GM12878 (cell line): ENCODE measurements at regions not wholly inside any gene's neighbourhood (a gene's known extent, or its start where the extent isn't known, plus 50 kb on each side); places are given as distances from the start of the nearest gene placed in this dataset.

Experiments
- ATAC-seq: fragments of 200-7000 bp; cut with Tn5 transposase; 3 replicates; pipeline ENCODE4 v1.9.1; 2020; ENCODE audit warnings: mild to moderate bottlenecking, moderate library complexity
- BruUV-seq: library from RNA; stranded (reverse); fragments of 400-500 nt; replicated peaks from 2 replicates; lab custom pipeline; 2021; lab: Mats Ljungman, UMichigan
- CTCF ChIA-PET: fragments of 300-600 bp; sonication (Branson Sonifier 250); formaldehyde crosslinking; extraction: SDS; loops from one replicate; lab custom pipeline; 2021; ENCODE audit warnings: inconsistent platforms; lab: Yijun Ruan, JAX
- POLR2A ChIA-PET: fragments of 350-600 bp; formaldehyde crosslinking; extraction: SDS; loops from one replicate; lab custom pipeline; 2021; ENCODE audit warnings: inconsistent platforms; lab: Charles Lee
- RAD21 ChIA-PET: fragments of 300-600 bp; sonication (Branson Sonifier 250); formaldehyde crosslinking; loops from one replicate; lab custom pipeline; 2023; ENCODE audit warnings: antibody characterized with exemption; ENCODE audit not compliant: unreplicated experiment; lab: Charles Lee
- SMC1A ChIA-PET: fragments of 300-600 bp; sonication (Branson Sonifier 250); formaldehyde crosslinking; loops from one replicate; lab custom pipeline; 2023; ENCODE audit not compliant: unreplicated experiment, uncharacterized antibody; lab: Charles Lee
- DNase-seq: peaks from one replicate; pipeline ENCODE4 v3.0.0-alpha.2; 2011; ENCODE audit warnings: low read depth, low spot score
- FAIRE-seq: peaks from 3 replicates; lab custom pipeline; 2011; peaks lifted over from hg19 to GRCh38; lab: Jason Lieb, UNC
- H2AFZ ChIP-seq: 2 replicates; pipeline ENCODE4 v1.6.0; 2011; ENCODE audit warnings: low read depth, low read length, control low read depth; ENCODE audit not compliant: control insufficient read depth
- H3K27ac ChIP-seq: 2 replicates; pipeline ENCODE4 v1.5.1; 2011; ENCODE audit warnings: control low read depth; ENCODE audit not compliant: control insufficient read depth, insufficient read depth
- H3K27me3 ChIP-seq, 2 experiments: replicated peaks in 1 of 2; 2 replicates each; pipeline versions ENCODE4 v1.6.0 to v1.6.1; 2011; ENCODE audit warnings: low read length in 1 of 2; ENCODE audit not compliant: control insufficient read depth in 2 of 2, insufficient read depth in 2 of 2
- H3K36me3 ChIP-seq, 2 experiments: 2 replicates each; pipeline ENCODE4 v1.5.1; 2011; ENCODE audit warnings: low read length in 1 of 2; ENCODE audit not compliant: control insufficient read depth in 2 of 2, insufficient read depth in 2 of 2
- H3K4me1 ChIP-seq: 2 replicates; pipeline ENCODE4 v1.6.1; 2011; ENCODE audit warnings: mild to moderate bottlenecking, low read length, moderate library complexity, mixed read lengths; ENCODE audit not compliant: control insufficient read depth, insufficient read depth
- H3K4me2 ChIP-seq: 2 replicates; pipeline ENCODE4 v1.6.0; 2011; ENCODE audit warnings: control low read depth; ENCODE audit not compliant: control insufficient read depth, insufficient read depth
- H3K4me3 ChIP-seq: fragments of 200-600 bp; sonication (generic); 2 replicates; pipeline ENCODE4 v1.5.1; 2016
- H3K79me2 ChIP-seq: 2 replicates; pipeline ENCODE4 v1.6.0; 2011; ENCODE audit warnings: low read length; ENCODE audit not compliant: control insufficient read depth, insufficient read depth
- H3K9ac ChIP-seq: 2 replicates; pipeline ENCODE4 v1.8.0; 2011; ENCODE audit warnings: low read length, control low read depth, mixed read lengths; ENCODE audit not compliant: control insufficient read depth, insufficient read depth
- H3K9me3 ChIP-seq: replicated peaks from 3 replicates; pipeline ENCODE4 v1.5.1; 2011; ENCODE audit warnings: mild to moderate bottlenecking, low read length; ENCODE audit not compliant: control insufficient read depth, insufficient read depth
- H4K20me1 ChIP-seq: 2 replicates; pipeline ENCODE4 v1.6.0; 2011; ENCODE audit not compliant: control insufficient read depth, insufficient read depth
- DPF2 ChIP-seq: fragments of 450-650 bp; IDR thresholded peaks from 2 replicates; pipeline ENCODE4 v1.6.1; 2017; ENCODE audit warnings: mild to moderate bottlenecking
- EGR1 ChIP-seq, 2 experiments: IDR thresholded peaks; 1 replicate in 1 of 2; 2 replicates in 1 of 2; pipeline ENCODE4 v1.6.1; 2011 to 2012; ENCODE audit warnings: low read depth in 2 of 2, low read length in 2 of 2, borderline replicate concordance in 1 of 2, mild to moderate bottlenecking in 1 of 2, moderate library complexity in 1 of 2
- HCFC1 ChIP-seq: fragments of 150-350 bp; IDR thresholded peaks from 2 replicates; pipeline ENCODE4 v1.6.1; 2014; ENCODE audit warnings: low read length
- KAT2A ChIP-seq: conservative IDR thresholded peaks from 2 replicates; pipeline ENCODE4 v1.6.1; 2011; ENCODE audit warnings: low read depth, low read length; ENCODE audit not compliant: control insufficient read depth
- MXI1 ChIP-seq: fragments of 150-350 bp; IDR thresholded peaks from 2 replicates; pipeline ENCODE4 v1.6.1; 2011; ENCODE audit warnings: low read depth, mild to moderate bottlenecking, inconsistent platforms, low read length, improper control_type of control experiment
- NFIC ChIP-seq: IDR thresholded peaks from 2 replicates; pipeline ENCODE4 v1.6.1; 2012; ENCODE audit warnings: low read depth, mild to moderate bottlenecking, inconsistent platforms, low read length, moderate library complexity
- NFXL1 ChIP-seq: fragments of 450-650 bp; IDR thresholded peaks from 2 replicates; pipeline ENCODE4 v1.6.1; 2017; ENCODE audit warnings: antibody characterized with exemption, mild to moderate bottlenecking, borderline replicate concordance
- NRF1 ChIP-seq: conservative IDR thresholded peaks from 2 replicates; pipeline ENCODE4 v1.6.1; 2011; ENCODE audit warnings: mild to moderate bottlenecking, low read depth, low read length, improper control_type of control experiment
- POLR2A ChIP-seq: IDR thresholded peaks from 2 replicates; pipeline ENCODE4 v1.6.1; 2011; ENCODE audit warnings: low read depth, mild to moderate bottlenecking, low read length
- TBL1XR1 ChIP-seq: IDR thresholded peaks from 2 replicates; pipeline ENCODE4 v1.6.1; 2012; ENCODE audit warnings: low read depth, low read length, improper control_type of control experiment
- TCF12 ChIP-seq: IDR thresholded peaks from 2 replicates; pipeline ENCODE4 v1.6.1; 2011; ENCODE audit warnings: low read depth, mild to moderate bottlenecking, low read length
- TCF7 ChIP-seq: IDR thresholded peaks from 2 replicates; pipeline ENCODE4 v1.6.1; 2014; ENCODE audit warnings: antibody characterized with exemption, borderline replicate concordance
- WGBS: methylation state at CpG from one replicate; pipeline ENCODE4 v1.1.6; 2016; ENCODE audit warnings: low lambda C conversion rate; ENCODE audit not compliant: insufficient replicate concordance, insufficient coverage; ENCODE audit errors: missing lambda C conversion rate; 5-methylcytosine and 5-hydroxymethylcytosine counted together
- in situ Hi-C: fragments of 300-500 bp; cut with MboI; formaldehyde crosslinking; loops from 9 replicates; pipeline ENCODE4 v1.14.3; 2018; ENCODE audit warnings: mixed read lengths
- intact Hi-C: fragments of 100-400 bp; cut with micrococcal nuclease; formaldehyde crosslinking; loops from one replicate; pipeline ENCODE4 v1.14.2; 2022; ENCODE audit not compliant: unreplicated experiment
- TF ChIP-seq, protein P1 (sequence below): IDR thresholded peaks from 2 replicates; pipeline ENCODE4 v1.6.1; 2011; ENCODE audit warnings: borderline replicate concordance, low read depth, mild to moderate bottlenecking, moderate library complexity, low read length; ENCODE audit not compliant: insufficient read depth, poor library complexity, severe bottlenecking
- TF ChIP-seq, protein P2 (sequence below): fragments of 150-350 bp; IDR thresholded peaks from 2 replicates; pipeline ENCODE4 v1.6.1; 2016; ENCODE audit warnings: low read depth, low read length

DNA sequence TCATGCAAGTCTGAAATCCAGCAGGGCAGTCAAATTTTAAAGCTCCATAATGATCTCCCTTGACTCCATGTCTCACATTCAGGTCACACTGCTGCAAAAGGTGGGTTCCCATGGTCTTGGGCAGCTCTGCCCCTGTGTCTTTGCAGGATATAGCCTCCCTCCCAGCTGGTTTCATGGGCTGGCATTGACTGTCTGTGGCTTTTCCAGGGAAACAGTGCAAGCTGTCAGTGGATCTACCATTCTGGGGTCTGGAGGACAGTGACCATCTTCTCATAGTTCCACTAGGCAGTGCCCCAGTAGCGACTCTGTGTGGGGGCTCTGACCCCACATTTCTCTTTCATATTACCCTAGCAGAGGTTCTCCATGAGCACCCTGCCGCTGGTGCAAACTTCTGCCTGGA is 220.6 kb upstream of the COPS8 start:
- H3K9ac ChIP-seq, result no peak overlapping the region
- no peak overlapping the region for H3K4me2 ChIP-seq
- WGBS, result 8% methylated on average over 2 of the region's 2 CpGs
- ChIA-PET SMC1A (interaction anchor here (1.2 kb wide), 1 partner anchor 19 kb away, joined by 3 read pairs; no protein-coding TSS in a partner anchor), RAD21 (no interaction called here), CTCF (no interaction called here), POLR2A (no interaction called here)
- intact Hi-C loops, result no loop called here
- no peak for DNase-seq
- no peak overlapping the region for H3K27ac ChIP-seq
- H3K79me2 ChIP-seq, result no peaks in the 10 kb centered on the region
- TF ChIP-seq, protein P1, sequence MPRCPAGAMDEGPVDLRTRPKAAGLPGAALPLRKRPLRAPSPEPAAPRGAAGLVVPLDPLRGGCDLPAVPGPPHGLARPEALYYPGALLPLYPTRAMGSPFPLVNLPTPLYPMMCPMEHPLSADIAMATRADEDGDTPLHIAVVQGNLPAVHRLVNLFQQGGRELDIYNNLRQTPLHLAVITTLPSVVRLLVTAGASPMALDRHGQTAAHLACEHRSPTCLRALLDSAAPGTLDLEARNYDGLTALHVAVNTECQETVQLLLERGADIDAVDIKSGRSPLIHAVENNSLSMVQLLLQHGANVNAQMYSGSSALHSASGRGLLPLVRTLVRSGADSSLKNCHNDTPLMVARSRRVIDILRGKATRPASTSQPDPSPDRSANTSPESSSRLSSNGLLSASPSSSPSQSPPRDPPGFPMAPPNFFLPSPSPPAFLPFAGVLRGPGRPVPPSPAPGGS, result no peak
- TF ChIP-seq TCF7, result no peak
- no peak for TF ChIP-seq NRF1
- no peak for TF ChIP-seq DPF2
- TF ChIP-seq POLR2A, result no peak
- ATAC-seq, result no peak
- peaks cover 8% of the 10 kb centered on the region for H3K4me1 ChIP-seq
- H4K20me1 ChIP-seq, result no peaks in the 10 kb centered on the region
- H3K4me3 ChIP-seq, result no peak overlapping the region
- FAIRE-seq, result no peak
- H3K36me3 ChIP-seq, result no peaks in the 10 kb centered on the region
- H2AFZ ChIP-seq, result no peak overlapping the region
- in situ Hi-C loops, result no loop called here
- no TSS peak for BruUV-seq
- H3K9me3 ChIP-seq, result peaks cover 4% of the 10 kb centered on the region; the same call in 2 of the 3 replicates
- no peaks in the 10 kb centered on the region for H3K27me3 ChIP-seq

DNA sequence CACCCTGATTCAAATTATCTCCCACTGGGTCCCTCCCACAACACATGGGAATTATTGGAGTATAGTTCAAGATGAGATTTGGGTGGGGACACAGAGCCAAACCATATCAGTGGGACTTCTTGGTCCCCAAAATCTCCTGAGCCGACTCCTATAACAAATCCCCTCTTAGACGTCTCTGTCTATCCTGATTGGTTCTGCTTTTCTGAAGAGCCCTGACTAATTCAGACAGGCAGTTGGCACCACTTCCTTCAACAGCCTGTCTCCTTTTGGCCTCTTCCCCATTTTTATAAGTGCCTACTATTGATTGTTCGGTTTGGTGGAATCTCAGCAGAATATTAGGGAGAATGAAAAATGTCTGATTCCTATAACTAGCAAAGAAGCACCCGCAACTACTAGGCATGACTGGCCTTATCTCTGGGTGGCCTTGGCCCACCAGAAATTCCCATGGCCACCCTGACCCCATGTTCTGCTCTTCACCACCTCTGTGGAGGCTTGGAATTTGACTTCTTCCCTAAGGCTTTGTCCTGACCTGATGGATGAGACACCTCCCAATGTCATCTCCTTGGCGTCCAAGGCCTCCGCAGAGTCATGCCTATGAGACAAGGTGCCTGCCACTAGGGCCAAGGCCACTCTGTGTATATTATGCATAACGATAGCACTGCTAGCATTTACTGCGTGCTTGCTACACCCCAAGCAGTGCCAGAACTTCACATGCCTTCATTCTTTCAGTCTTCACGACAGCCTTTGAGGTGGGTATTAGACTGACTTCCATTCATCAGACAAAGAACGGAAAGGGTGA is 218.9 kb upstream of the COPS8 start:
- Histone ChIP-seq H3K4me2 (no peak overlapping the region), H3K4me1 (peaks cover 8% of the 10 kb centered on the region), H3K79me2 (no peaks in the 10 kb centered on the region), H3K9me3 (peaks cover 4% of the 10 kb centered on the region; the same call in 2 of the 3 replicates), H4K20me1 (no peaks in the 10 kb centered on the region), H2AFZ (no peak overlapping the region), H3K36me3 (no peaks in the 10 kb centered on the region), H3K4me3 (no peak overlapping the region), H3K9ac (no peak overlapping the region), H3K27me3 (peaks cover 0 to 3% of the 10 kb centered on the region in 2 experiments; a peak in 2 of 4 replicates), H3K27ac (no peak overlapping the region)
- SMC1A ChIA-PET, result no interaction called here
- POLR2A ChIA-PET, result no interaction called here
- 45% methylated on average over 10 of the region's 10 CpGs for WGBS
- RAD21 ChIA-PET, result no interaction called here
- no TSS peak for BruUV-seq
- in situ Hi-C loops, result no loop called here
- ATAC-seq (no peak), FAIRE-seq (no peak), DNase-seq (no peak)
- intact Hi-C loops, result no loop called here
- CTCF ChIA-PET, result no interaction called here
- TF ChIP-seq TBL1XR1 (no peak), KAT2A (no peak), HCFC1 (no peak), NFXL1 (no peak), MXI1 (no peak), NFIC (no peak), TCF12 (no peak), EGR1 (IDR thresholded peaks at IDR 0.05; ENCODE audit: borderline replicate concordance in 1 of 2, low read depth in 2 of 2, low read length in 2 of 2) (no peak)
- TF ChIP-seq, protein P2, sequence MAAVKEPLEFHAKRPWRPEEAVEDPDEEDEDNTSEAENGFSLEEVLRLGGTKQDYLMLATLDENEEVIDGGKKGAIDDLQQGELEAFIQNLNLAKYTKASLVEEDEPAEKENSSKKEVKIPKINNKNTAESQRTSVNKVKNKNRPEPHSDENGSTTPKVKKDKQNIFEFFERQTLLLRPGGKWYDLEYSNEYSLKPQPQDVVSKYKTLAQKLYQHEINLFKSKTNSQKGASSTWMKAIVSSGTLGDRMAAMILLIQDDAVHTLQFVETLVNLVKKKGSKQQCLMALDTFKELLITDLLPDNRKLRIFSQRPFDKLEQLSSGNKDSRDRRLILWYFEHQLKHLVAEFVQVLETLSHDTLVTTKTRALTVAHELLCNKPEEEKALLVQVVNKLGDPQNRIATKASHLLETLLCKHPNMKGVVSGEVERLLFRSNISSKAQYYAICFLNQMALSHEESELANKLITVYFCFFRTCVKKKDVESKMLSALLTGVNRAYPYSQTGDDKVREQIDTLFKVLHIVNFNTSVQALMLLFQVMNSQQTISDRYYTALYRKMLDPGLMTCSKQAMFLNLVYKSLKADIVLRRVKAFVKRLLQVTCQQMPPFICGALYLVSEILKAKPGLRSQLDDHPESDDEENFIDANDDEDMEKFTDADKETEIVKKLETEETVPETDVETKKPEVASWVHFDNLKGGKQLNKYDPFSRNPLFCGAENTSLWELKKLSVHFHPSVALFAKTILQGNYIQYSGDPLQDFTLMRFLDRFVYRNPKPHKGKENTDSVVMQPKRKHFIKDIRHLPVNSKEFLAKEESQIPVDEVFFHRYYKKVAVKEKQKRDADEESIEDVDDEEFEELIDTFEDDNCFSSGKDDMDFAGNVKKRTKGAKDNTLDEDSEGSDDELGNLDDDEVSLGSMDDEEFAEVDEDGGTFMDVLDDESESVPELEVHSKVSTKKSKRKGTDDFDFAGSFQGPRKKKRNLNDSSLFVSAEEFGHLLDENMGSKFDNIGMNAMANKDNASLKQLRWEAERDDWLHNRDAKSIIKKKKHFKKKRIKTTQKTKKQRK, result no peak
